ENCODE measurements at regions not wholly inside any gene's neighbourhood (a gene's known extent, or its start where the extent isn't known, plus 50 kb on each side); places are given as distances from the start of the nearest gene placed in this dataset.

DNA sequence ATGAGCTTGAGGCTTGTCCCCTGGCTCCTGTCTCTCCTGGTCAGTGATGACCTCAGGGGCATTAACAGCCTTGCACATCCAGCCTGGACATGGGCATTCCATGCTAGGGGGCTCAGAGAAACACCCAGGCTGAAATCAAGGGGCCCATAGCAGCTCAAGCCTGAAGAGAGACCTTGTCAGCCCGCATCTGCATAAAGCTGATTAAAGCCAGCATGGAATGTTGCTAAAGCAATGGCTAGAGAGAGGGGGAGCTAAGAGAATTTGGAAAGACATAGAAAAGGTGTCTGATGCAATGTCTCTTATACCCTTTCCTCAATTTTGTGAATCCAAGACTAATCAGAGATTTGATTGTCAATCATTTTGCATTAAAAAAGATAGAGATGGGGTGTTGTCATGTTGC is 51.4 kb upstream of the WSCD1 start:
- 64 to 87% (median 80%) methylated on average over 1 of the region's 1 CpG for WGBS, 5 donors
- H3K27me3 ChIP-seq (replicated peaks in 1 of 7), result peaks cover 0 to 20% (median 0%) of the 10 kb centered on the region in 7 donors
- TF ChIP-seq POLR2AphosphoS5 (IDR thresholded peaks at IDR 0.05), result no peak
- TF ChIP-seq, protein P1, sequence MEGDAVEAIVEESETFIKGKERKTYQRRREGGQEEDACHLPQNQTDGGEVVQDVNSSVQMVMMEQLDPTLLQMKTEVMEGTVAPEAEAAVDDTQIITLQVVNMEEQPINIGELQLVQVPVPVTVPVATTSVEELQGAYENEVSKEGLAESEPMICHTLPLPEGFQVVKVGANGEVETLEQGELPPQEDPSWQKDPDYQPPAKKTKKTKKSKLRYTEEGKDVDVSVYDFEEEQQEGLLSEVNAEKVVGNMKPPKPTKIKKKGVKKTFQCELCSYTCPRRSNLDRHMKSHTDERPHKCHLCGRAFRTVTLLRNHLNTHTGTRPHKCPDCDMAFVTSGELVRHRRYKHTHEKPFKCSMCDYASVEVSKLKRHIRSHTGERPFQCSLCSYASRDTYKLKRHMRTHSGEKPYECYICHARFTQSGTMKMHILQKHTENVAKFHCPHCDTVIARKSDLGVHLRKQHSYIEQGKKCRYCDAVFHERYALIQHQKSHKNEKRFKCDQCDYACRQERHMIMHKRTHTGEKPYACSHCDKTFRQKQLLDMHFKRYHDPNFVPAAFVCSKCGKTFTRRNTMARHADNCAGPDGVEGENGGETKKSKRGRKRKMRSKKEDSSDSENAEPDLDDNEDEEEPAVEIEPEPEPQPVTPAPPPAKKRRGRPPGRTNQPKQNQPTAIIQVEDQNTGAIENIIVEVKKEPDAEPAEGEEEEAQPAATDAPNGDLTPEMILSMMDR (IDR thresholded peaks at IDR 0.05 in 8 of 11, conservative IDR thresholded peaks at IDR 0.05 in 3 of 11), result no peak
- no peak for TF ChIP-seq POLR2A (IDR thresholded peaks at IDR 0.05)
- no peak for DNase-seq
- H3K36me3 ChIP-seq, result no peaks in the 10 kb centered on the region
- no peak overlapping the region for H3K27ac ChIP-seq
- H3K4me1 ChIP-seq, result no peaks in the 10 kb centered on the region
- intact Hi-C loops (cut with DNase I; ENCODE audit: low total_unique reads), result no loop called here
- H3K9me3 ChIP-seq, result no peaks in the 10 kb centered on the region
- H3K4me3 ChIP-seq, result no peak overlapping the region

- Histone ChIP-seq H3K9me3 (no peaks in the 10 kb centered on the region), H3K4me1 (no peaks in the 10 kb centered on the region), H3K4me3 (no peak overlapping the region), H3K27ac (no peak overlapping the region), H3K36me3 (no peaks in the 10 kb centered on the region), H3K27me3 (replicated peaks in 1 of 7) (peaks cover 0 to 25% (median 0%) of the 10 kb centered on the region in 7 donors)
- TF ChIP-seq POLR2AphosphoS5 (IDR thresholded peaks at IDR 0.05), result no peak
- TF ChIP-seq, protein P1 (IDR thresholded peaks at IDR 0.05 in 8 of 11, conservative IDR thresholded peaks at IDR 0.05 in 3 of 11), result no peak
- TF ChIP-seq POLR2A (IDR thresholded peaks at IDR 0.05), result no peak
- DNase-seq, result no peak
- 79 to 89% (median 85%) methylated on average over 6 of the region's 6 CpGs for WGBS, 5 donors
- intact Hi-C loops (cut with DNase I; ENCODE audit: low total_unique reads), result no loop called here
Observed at GRCh38 chr17:6019959-6020358, 50.2 kb upstream of the WSCD1 start.

DNA sequence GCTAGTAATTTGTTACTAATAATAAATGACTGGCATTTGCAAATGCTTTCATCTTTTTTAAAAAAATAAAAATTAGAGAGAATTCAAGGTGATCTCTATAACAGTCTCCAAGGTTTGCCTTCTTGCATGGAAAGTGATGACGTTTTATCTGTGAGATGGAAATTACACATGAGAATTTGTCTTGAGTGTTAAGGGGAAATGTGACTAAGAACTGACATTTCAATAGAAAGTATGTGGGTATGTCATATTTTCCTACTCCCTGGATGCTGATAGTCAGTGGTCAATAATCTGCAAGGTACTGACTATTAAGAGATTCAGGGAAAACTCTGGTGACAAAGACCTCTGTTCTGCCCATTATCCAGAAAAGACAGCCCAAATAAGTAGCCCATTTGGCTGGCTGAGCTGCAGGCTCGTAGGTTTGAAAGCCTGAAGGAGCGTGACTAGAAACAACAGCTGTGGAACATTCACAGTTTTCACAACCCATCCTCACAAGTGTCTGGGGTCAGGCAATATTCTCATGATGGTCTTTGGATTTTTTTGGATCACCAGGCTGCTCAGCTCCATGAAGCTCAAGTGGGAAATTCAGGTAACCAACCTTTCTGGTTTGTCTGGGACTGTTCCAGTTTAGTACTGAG is 49.7 kb upstream of the WSCD1 start:
- no peaks in the 10 kb centered on the region for H3K4me1 ChIP-seq
- 50 to 75% (median 62%) methylated on average over 3 of the region's 3 CpGs for WGBS, 5 donors
- no peaks in the 10 kb centered on the region for H3K36me3 ChIP-seq
- H3K27me3 ChIP-seq (replicated peaks in 1 of 7), result peaks cover 0 to 29% (median 0%) of the 10 kb centered on the region in 7 donors
- TF ChIP-seq POLR2AphosphoS5 (IDR thresholded peaks at IDR 0.05) (no peak), POLR2A (IDR thresholded peaks at IDR 0.05) (no peak)
- TF ChIP-seq, protein P1 (IDR thresholded peaks at IDR 0.05 in 8 of 11, conservative IDR thresholded peaks at IDR 0.05 in 3 of 11), result no peak
- H3K27ac ChIP-seq, result no peak overlapping the region
- H3K9me3 ChIP-seq, result no peaks in the 10 kb centered on the region
- no peak overlapping the region for H3K4me3 ChIP-seq
- intact Hi-C loops (cut with DNase I; ENCODE audit: low total_unique reads), result no loop called here
- DNase-seq, result no peak

Measured in spleen (tissue), 11 donors.